Liver (tissue), 8 donors: ENCODE measurements at regions not wholly inside any gene's neighbourhood (a gene's known extent, or its start where the extent isn't known, plus 50 kb on each side); places are given as distances from the start of the nearest gene placed in this dataset.

ENCODE experiments used
- DNase-seq: peaks from one replicate; pipeline ENCODE4 v3.0.0-alpha.2; 2017; ENCODE audit warnings: low spot score
- H3K27ac ChIP-seq, 2 donors: one replicate each; pipeline ENCODE4 v1.7.0; 2013; ENCODE audit warnings: inconsistent platforms in 2 of 2, low read length in 2 of 2, control low read depth in 1 of 2, low read depth in 1 of 2, mild to moderate bottlenecking in 1 of 2
- H3K27me3 ChIP-seq, 4 donors: one replicate each; pipeline versions ENCODE4 v1.6.1 to v1.7.0; 2013; ENCODE audit warnings: low read length in 3 of 4, inconsistent platforms in 1 of 4, mild to moderate bottlenecking in 1 of 4, moderate library complexity in 1 of 4; ENCODE audit not compliant: control insufficient read depth in 4 of 4, insufficient read depth in 4 of 4
- H3K36me3 ChIP-seq, 4 donors: one replicate each; pipeline versions ENCODE4 v1.6.1 to v1.7.0; 2013; ENCODE audit warnings: low read length in 3 of 4, mild to moderate bottlenecking in 3 of 4, low read depth in 1 of 4, moderate library complexity in 1 of 4; ENCODE audit not compliant: control insufficient read depth in 4 of 4, insufficient read depth in 3 of 4
- H3K4me1 ChIP-seq, 4 donors: one replicate each; pipeline versions ENCODE4 v1.6.1 to v1.7.0; 2013; ENCODE audit warnings: low read length in 3 of 4, mild to moderate bottlenecking in 3 of 4, moderate library complexity in 1 of 4; ENCODE audit not compliant: control insufficient read depth in 4 of 4, insufficient read depth in 4 of 4
- H3K4me3 ChIP-seq, 3 donors: one replicate each; pipeline versions ENCODE4 v1.6.1 to v1.7.0; 2013; ENCODE audit warnings: low read length in 3 of 3, control low read depth in 1 of 3, low read depth in 1 of 3, mild to moderate bottlenecking in 1 of 3
- H3K9ac ChIP-seq, 2 donors: one replicate each; pipeline ENCODE4 v1.7.0; 2013; ENCODE audit warnings: low read length in 2 of 2, mild to moderate bottlenecking in 2 of 2, moderate library complexity in 2 of 2, control low read depth in 1 of 2, low read depth in 1 of 2
- H3K9me3 ChIP-seq, 4 donors: one replicate each; pipeline versions ENCODE4 v1.6.1 to v1.7.0; 2013; ENCODE audit warnings: low read length in 3 of 4; ENCODE audit not compliant: control insufficient read depth in 4 of 4
- ATF3 ChIP-seq: IDR thresholded peaks from 2 replicates; pipeline ENCODE4 v1.6.1; 2016; ENCODE audit warnings: antibody characterized with exemption
- CTCF ChIP-seq: fragments of 150-350 bp; IDR thresholded peaks from 2 replicates; pipeline ENCODE4 v1.5.1; 2017; ENCODE audit warnings: improper control_type of control experiment, low read depth, low read length; ENCODE audit not compliant: missing input control
- FOXA1 ChIP-seq: IDR thresholded peaks from 2 replicates; pipeline ENCODE4 v1.6.1; 2016; ENCODE audit warnings: antibody characterized with exemption
- FOXA2 ChIP-seq: IDR thresholded peaks from 2 replicates; pipeline ENCODE4 v1.6.1; 2016; ENCODE audit warnings: antibody characterized with exemption
- HNF4A ChIP-seq, 2 donors: conservative IDR thresholded peaks; 2 replicates each; pipeline ENCODE4 v1.6.1; 2016; ENCODE audit warnings: antibody characterized with exemption in 2 of 2, mild to moderate bottlenecking in 2 of 2
- JUND ChIP-seq, 2 donors: IDR thresholded peaks; 2 replicates each; pipeline ENCODE4 v1.6.1; 2016; ENCODE audit warnings: antibody characterized with exemption in 2 of 2
- NR2F2 ChIP-seq: IDR thresholded peaks from 2 replicates; pipeline ENCODE4 v1.6.1; 2016; ENCODE audit warnings: antibody characterized with exemption
- REST ChIP-seq: IDR thresholded peaks from 2 replicates; pipeline ENCODE4 v1.6.1; 2016; ENCODE audit warnings: antibody characterized with exemption, mild to moderate bottlenecking
- RXRA ChIP-seq, 2 donors: IDR thresholded peaks; 2 replicates each; pipeline ENCODE4 v1.6.1; 2017 to 2018; ENCODE audit warnings: antibody characterized with exemption in 2 of 2, mild to moderate bottlenecking in 1 of 2
- SP1 ChIP-seq: IDR thresholded peaks from 2 replicates; pipeline ENCODE4 v1.6.1; 2018; ENCODE audit warnings: antibody characterized with exemption, mild to moderate bottlenecking
- TAF1 ChIP-seq: conservative IDR thresholded peaks from 2 replicates; pipeline ENCODE4 v1.6.1; 2016; ENCODE audit warnings: antibody characterized with exemption, mild to moderate bottlenecking
- YY1 ChIP-seq: IDR thresholded peaks from 2 replicates; pipeline ENCODE4 v1.6.1; 2016; ENCODE audit warnings: antibody characterized with exemption, mild to moderate bottlenecking
- WGBS: extraction: QIAGEN DNeasy Blood & Tissue Kit; methylation state at CpG from one replicate; pipeline ENCODE4 v1.1.7; 2013; 5-methylcytosine and 5-hydroxymethylcytosine counted together
- donor health status: healthy.
- donor health status: healthy.
- donor health status: healthy.
- donor health status: healthy.
- donor health status: healthy.

DNA sequence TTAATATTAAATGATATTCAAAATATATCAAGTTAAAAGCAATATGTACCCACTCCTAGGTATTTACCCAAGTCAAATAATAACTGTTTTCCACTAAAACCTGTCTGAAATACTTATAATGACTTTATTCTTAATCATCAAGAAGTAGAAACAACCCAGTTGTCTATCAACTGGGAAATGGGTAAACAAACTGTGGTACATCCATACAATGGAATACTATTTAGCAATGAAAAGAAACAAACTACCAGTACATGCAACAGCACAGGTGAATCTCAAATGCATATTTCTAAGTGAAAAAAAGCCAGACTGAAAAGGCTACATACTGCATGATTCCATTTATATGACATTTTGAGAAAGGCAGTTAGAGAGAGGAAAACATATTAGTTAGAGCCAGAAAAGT is 559.9 kb downstream of the MBD2 start:
- no peak overlapping the region for H3K4me3 ChIP-seq
- no peaks in the 10 kb centered on the region for H3K36me3 ChIP-seq
- no peaks in the 10 kb centered on the region for H3K4me1 ChIP-seq
- TF ChIP-seq NR2F2 (no peak), CTCF (no peak)
- no peak for DNase-seq
- no peak overlapping the region for H3K27ac ChIP-seq
- no peaks in the 10 kb centered on the region for H3K27me3 ChIP-seq
- H3K9me3 ChIP-seq: peaks cover 0 to 4% (median 0%) of the 10 kb centered on the region in 4 donors
- H3K9ac ChIP-seq: no peak overlapping the region

GRCh38 chr18:53660306-53660705 is 564.2 kb downstream of the MBD2 start:
- Histone ChIP-seq H3K9me3 (peaks cover 0 to 4% (median 3%) of the 10 kb centered on the region in 4 donors), H3K4me1 (no peaks in the 10 kb centered on the region), H3K27ac (no peak overlapping the region), H3K4me3 (no peak overlapping the region), H3K27me3 (no peaks in the 10 kb centered on the region), H3K36me3 (no peaks in the 10 kb centered on the region), H3K9ac (no peak overlapping the region)
- no peak for DNase-seq
- TF ChIP-seq YY1 (no peak), SP1 (no peak), CTCF (no peak), ATF3 (no peak), RXRA (IDR thresholded peaks at IDR 0.05) (no peak), REST (no peak), FOXA1 (no peak), HNF4A (conservative IDR thresholded peaks at IDR 0.05) (no peak), TAF1 (no peak), FOXA2 (no peak)
- 64% methylated on average over 2 of the region's 2 CpGs for WGBS

DNA sequence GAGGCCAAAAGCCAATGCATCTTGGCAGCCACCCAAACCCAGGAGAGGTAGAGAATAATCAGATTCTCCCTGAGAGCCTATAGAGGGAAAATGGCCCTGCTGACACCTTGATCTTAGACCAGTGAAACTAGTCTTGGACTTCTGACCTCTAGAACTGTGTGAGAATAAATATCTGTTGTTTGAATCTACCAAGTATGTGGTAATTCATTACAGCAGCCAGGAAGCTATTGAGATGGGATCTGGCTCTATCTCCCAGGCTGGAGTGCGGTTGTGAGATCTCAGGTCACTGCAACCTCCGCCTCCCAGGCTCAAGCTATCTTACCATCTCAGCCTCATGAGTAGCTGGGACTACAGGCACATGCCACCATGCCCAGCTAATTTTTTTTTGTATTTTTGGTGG is 567.2 kb downstream of the MBD2 start:
- no peak for DNase-seq
- H3K9me3 ChIP-seq: peaks cover 0 to 4% (median under 1%) of the 10 kb centered on the region in 4 donors
- WGBS: 71% methylated on average over 2 of the region's 2 CpGs
- TF ChIP-seq JUND (IDR thresholded peaks at IDR 0.05): no peak
- H3K4me3 ChIP-seq: no peak overlapping the region
- H3K36me3 ChIP-seq: no peaks in the 10 kb centered on the region
- H3K27ac ChIP-seq: no peak overlapping the region
- no peak overlapping the region for H3K9ac ChIP-seq
- H3K27me3 ChIP-seq: no peaks in the 10 kb centered on the region
- no peaks in the 10 kb centered on the region for H3K4me1 ChIP-seq
